ENCODE measurements at regions not wholly inside any gene's neighbourhood (a gene's known extent, or its start where the extent isn't known, plus 50 kb on each side); places are given as distances from the start of the nearest gene placed in this dataset.

GRCh38 chr13:22592515-22592914 lies 588.3 kb upstream of the SGCG start:
- H4K20me1 ChIP-seq (ENCODE audit: control insufficient read depth, insufficient read depth, insufficient read length) = no peaks in the 10 kb centered on the region
- H2AK5ac ChIP-seq (ENCODE audit: insufficient read length, low read length) = no peak overlapping the region
- H3K56ac ChIP-seq (ENCODE audit: insufficient read length, low read depth, low read length) = no peak overlapping the region
- H3T11ph ChIP-seq (ENCODE audit: low read length) = no peak overlapping the region
- no peak overlapping the region for H2BK12ac ChIP-seq (ENCODE audit: insufficient read length, low read depth, low read length)
- no peak overlapping the region for H4K8ac ChIP-seq (replicated peaks; ENCODE audit: insufficient read length, low read depth, low read length)
- Mint-ChIP-seq H3K4me3 (no peak overlapping the region), H3K27me3 (ENCODE audit: low read depth) (no peaks in the 10 kb centered on the region), H3K36me3 (ENCODE audit: insufficient read depth in 1 of 3, low read depth in 3 of 3) (no peaks in the 10 kb centered on the region), H3K4me1 (no peaks in the 10 kb centered on the region), H3K9me3 (no peaks in the 10 kb centered on the region), H3K27ac (no peak overlapping the region)
- H2BK5ac ChIP-seq (ENCODE audit: insufficient read length, low read length) = no peak overlapping the region
- no peak overlapping the region for H4K5ac ChIP-seq (ENCODE audit: insufficient read length, low read depth, low read length)
- H3K27me3 ChIP-seq (ENCODE audit: insufficient read depth, low read length) = no peaks in the 10 kb centered on the region
- no peak overlapping the region for H3K9ac ChIP-seq (ENCODE audit: extremely low read depth, insufficient read length, low read length)
- no peak overlapping the region for H4K91ac ChIP-seq (ENCODE audit: insufficient read length, low read depth, low read length)
- H2BK15ac ChIP-seq (ENCODE audit: low read depth, low read length) = no peak overlapping the region
- H3K14ac ChIP-seq (ENCODE audit: insufficient read depth, low read length) = no peak overlapping the region
- no peak overlapping the region for H2AFZ ChIP-seq (ENCODE audit: low read length)
- no peaks in the 10 kb centered on the region for H3K4me1 ChIP-seq (ENCODE audit: insufficient read depth, low read length)
- no peak overlapping the region for H3K18ac ChIP-seq (ENCODE audit: insufficient read length, low read depth, low read length)
- H3K9me3 ChIP-seq (ENCODE audit: control insufficient read depth, low read depth, low read length) = no peaks in the 10 kb centered on the region
- DNase-seq = no peak
- no peaks in the 10 kb centered on the region for H3K79me1 ChIP-seq (ENCODE audit: insufficient read depth, low read depth, low read length, poor library complexity, severe bottlenecking)
- H3K23me2 ChIP-seq (ENCODE audit: insufficient read length, low read depth, low read length, poor library complexity, severe bottlenecking) = no peaks in the 10 kb centered on the region
- no peak overlapping the region for H3K23ac ChIP-seq (ENCODE audit: insufficient read length, low read depth, low read length)
- TF ChIP-seq CTCF (conservative IDR thresholded peaks at IDR 0.05) = no peak
- H3K27ac ChIP-seq (ENCODE audit: insufficient read length, low read depth, low read length) = no peak overlapping the region
- H3K79me2 ChIP-seq (ENCODE audit: insufficient read depth, low read length) = no peaks in the 10 kb centered on the region
- no peak overlapping the region for H3K4ac ChIP-seq (ENCODE audit: low read depth, low read length)
- no peak overlapping the region for H3K4me2 ChIP-seq (ENCODE audit: insufficient read depth, insufficient read length, low read length)
- H2BK120ac ChIP-seq (ENCODE audit: low read depth, low read length, poor library complexity, severe bottlenecking) = no peak overlapping the region
- no peak overlapping the region for H2BK20ac ChIP-seq (ENCODE audit: low read depth, low read length, poor library complexity, severe bottlenecking)
